ENCODE measurements at regions not wholly inside any gene's neighbourhood (a gene's known extent, or its start where the extent isn't known, plus 50 kb on each side); places are given as distances from the start of the nearest gene placed in this dataset.

DNA sequence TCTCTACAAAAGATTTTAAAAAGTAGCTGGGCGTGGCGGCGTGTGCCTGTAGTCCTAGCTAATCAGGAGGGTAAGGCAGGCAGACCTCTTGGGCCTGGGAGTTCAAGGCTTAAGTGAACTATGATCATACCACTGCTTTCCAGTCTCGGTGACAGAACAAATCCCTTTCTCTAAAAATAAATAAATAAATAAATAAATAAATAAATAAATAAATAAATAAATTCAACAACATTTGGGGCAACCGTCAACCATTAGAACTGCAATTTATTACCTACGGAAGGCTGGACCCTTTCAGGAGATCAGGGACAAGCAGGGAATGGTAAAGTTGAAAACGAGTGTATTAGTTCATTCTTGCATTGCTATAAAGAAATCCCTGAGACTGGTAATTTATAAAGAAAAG lies 136.2 kb upstream of the USP9X start:
- TF ChIP-seq CTCF (optimal IDR thresholded peaks at IDR 0.05 in 1 of 3, IDR thresholded peaks at IDR 0.05 in 1 of 3, conservative IDR thresholded peaks at IDR 0.05 in 1 of 3; ENCODE audit: extremely low read depth in 1 of 3, insufficient read depth in 2 of 3, low read length in 3 of 3) (no peak), EZH2 (IDR thresholded peaks at IDR 0.05; ENCODE audit: low read length) (no peak)

Data from keratinocyte (primary cell).